ENCODE measurements at regions not wholly inside any gene's neighbourhood (a gene's known extent, or its start where the extent isn't known, plus 50 kb on each side); places are given as distances from the start of the nearest gene placed in this dataset.

- TF ChIP-seq CTCF (conservative IDR thresholded peaks at IDR 0.05; ENCODE audit: low read length) (no peak), EZH2phosphoT487 (IDR thresholded peaks at IDR 0.05; ENCODE audit: borderline replicate concordance, low read depth, low read length) (no peak)
Measured at GRCh38 chr1:219331424-219331823, 157.7 kb downstream of the LYPLAL1 start.
